BE2C (cell line): ENCODE measurements at regions not wholly inside any gene's neighbourhood (a gene's known extent, or its start where the extent isn't known, plus 50 kb on each side); places are given as distances from the start of the nearest gene placed in this dataset.

Experiments used
- DNase-seq: peaks from one replicate; pipeline ENCODE4 v3.0.0-alpha.2; 2020
- H3K27me3 ChIP-seq: fragments of 250-450 bp; sonication (Bioruptor Pico); 2 replicates; pipeline ENCODE4 v1.5.1; 2020; ENCODE audit warnings: mild to moderate bottlenecking
- H3K36me3 ChIP-seq: fragments of 250-450 bp; sonication (Bioruptor Pico); 2 replicates; pipeline ENCODE4 v1.5.1; 2020; ENCODE audit warnings: mild to moderate bottlenecking
- H3K4me1 ChIP-seq: fragments of 250-450 bp; sonication (Bioruptor Pico); 2 replicates; pipeline ENCODE4 v1.5.1; 2020
- H3K4me3 ChIP-seq: 2 replicates; pipeline ENCODE4 v1.5.1; 2011; ENCODE audit warnings: low read depth, low read length
- H3K9me3 ChIP-seq: fragments of 250-450 bp; sonication (Bioruptor Pico); 2 replicates; pipeline ENCODE4 v1.5.1; 2020
- TF ChIP-seq, protein P1 (sequence below): IDR thresholded peaks from 2 replicates; pipeline ENCODE4 v1.5.1; 2012; ENCODE audit warnings: mild to moderate bottlenecking, low read depth, low read length

DNA sequence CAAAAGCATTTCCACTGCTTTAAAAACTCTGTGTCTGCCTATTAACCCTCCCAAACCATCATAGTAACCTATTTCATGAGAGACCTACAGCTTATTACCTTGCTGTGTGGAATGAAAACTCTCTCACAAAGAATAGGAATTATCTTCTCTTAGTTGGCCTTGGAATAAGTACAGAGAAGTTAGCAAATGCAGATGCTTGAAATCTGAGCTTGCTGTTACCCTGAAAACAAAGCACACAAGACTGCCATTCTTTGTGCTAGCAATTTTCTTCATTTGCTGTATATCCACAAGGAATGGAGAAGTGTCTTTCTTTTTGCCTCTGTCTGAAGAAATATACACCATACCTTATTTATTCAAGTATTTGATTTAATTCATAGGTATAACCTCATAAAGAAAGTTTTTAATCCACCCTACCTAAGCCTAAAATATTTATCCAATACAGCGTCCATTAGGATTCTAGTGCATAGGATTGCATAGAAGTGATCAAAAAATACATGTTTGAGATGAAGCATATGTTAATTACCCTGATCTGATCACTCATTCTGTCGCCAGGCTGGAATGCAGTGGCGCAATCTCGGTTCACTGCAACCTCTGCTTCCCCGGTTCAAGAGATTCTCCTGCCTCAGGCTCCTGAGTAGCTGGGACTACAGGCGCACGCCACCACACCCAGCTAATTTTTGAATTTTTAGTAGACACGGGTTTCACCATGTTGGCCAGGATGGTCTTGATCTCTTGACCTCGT, 451.1 kb downstream of the LTN1 start:
- Histone ChIP-seq H3K9me3 (no peaks in the 10 kb centered on the region), H3K4me1 (no peaks in the 10 kb centered on the region), H3K4me3 (no peak overlapping the region), H3K36me3 (no peaks in the 10 kb centered on the region), H3K27me3 (no peaks in the 10 kb centered on the region)
- DNase-seq = no peak
- TF ChIP-seq, protein P1, sequence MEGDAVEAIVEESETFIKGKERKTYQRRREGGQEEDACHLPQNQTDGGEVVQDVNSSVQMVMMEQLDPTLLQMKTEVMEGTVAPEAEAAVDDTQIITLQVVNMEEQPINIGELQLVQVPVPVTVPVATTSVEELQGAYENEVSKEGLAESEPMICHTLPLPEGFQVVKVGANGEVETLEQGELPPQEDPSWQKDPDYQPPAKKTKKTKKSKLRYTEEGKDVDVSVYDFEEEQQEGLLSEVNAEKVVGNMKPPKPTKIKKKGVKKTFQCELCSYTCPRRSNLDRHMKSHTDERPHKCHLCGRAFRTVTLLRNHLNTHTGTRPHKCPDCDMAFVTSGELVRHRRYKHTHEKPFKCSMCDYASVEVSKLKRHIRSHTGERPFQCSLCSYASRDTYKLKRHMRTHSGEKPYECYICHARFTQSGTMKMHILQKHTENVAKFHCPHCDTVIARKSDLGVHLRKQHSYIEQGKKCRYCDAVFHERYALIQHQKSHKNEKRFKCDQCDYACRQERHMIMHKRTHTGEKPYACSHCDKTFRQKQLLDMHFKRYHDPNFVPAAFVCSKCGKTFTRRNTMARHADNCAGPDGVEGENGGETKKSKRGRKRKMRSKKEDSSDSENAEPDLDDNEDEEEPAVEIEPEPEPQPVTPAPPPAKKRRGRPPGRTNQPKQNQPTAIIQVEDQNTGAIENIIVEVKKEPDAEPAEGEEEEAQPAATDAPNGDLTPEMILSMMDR = no peak

DNA sequence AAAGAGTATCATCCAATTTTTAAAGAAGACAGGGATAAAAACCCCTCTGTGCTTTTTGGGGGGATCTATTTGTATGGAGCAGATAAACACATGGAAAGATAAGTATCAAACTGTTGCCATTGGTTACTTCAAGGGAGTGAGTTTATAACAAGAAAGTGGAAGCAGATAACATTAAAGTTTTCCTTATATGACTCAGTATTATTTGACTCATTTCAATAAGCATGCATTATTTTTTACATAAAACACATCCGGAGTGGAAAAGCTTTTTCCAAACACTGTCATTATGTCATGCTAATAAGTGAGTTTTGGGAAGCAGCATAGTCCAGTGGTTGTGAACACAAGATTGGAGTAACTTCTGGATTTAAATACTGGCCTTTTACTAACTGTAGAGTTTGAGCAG, 452.2 kb downstream of the LTN1 start:
- Histone ChIP-seq H3K9me3 (no peaks in the 10 kb centered on the region), H3K36me3 (no peaks in the 10 kb centered on the region), H3K4me3 (no peak overlapping the region), H3K27me3 (no peaks in the 10 kb centered on the region), H3K4me1 (no peaks in the 10 kb centered on the region)
- TF ChIP-seq, protein P1 = no peak
- DNase-seq = no peak

GRCh38 chr21:28539623-28539988, 453.1 kb downstream of the LTN1 start:
- no peak for DNase-seq
- no peak overlapping the region for H3K4me3 ChIP-seq
- TF ChIP-seq, protein P1 = no peak
- H3K9me3 ChIP-seq = no peaks in the 10 kb centered on the region
- no peaks in the 10 kb centered on the region for H3K36me3 ChIP-seq
- H3K27me3 ChIP-seq = no peaks in the 10 kb centered on the region
- no peaks in the 10 kb centered on the region; the same call in 1 of the 2 replicates for H3K4me1 ChIP-seq

- H3K36me3 ChIP-seq = no peaks in the 10 kb centered on the region
- TF ChIP-seq, protein P1 = no peak
- H3K9me3 ChIP-seq = no peaks in the 10 kb centered on the region
- no peak for DNase-seq
- H3K4me3 ChIP-seq = no peak overlapping the region
- no peaks in the 10 kb centered on the region for H3K27me3 ChIP-seq
- no peaks in the 10 kb centered on the region; the same call in 1 of the 2 replicates for H3K4me1 ChIP-seq
Measured at GRCh38 chr21:28538987-28539622, 453.6 kb downstream of the LTN1 start.

GRCh38 chr21:28537371-28538079, 455.2 kb downstream of the LTN1 start:
- H3K9me3 ChIP-seq = no peaks in the 10 kb centered on the region
- no peak overlapping the region for H3K4me3 ChIP-seq
- TF ChIP-seq, protein P1 = no peak
- H3K27me3 ChIP-seq = no peaks in the 10 kb centered on the region
- no peak for DNase-seq
- no peaks in the 10 kb centered on the region; the same call in 1 of the 2 replicates for H3K4me1 ChIP-seq
- H3K36me3 ChIP-seq = no peaks in the 10 kb centered on the region
